ENCODE measurements at regions not wholly inside any gene's neighbourhood (a gene's known extent, or its start where the extent isn't known, plus 50 kb on each side); places are given as distances from the start of the nearest gene placed in this dataset.

GRCh38 chr17:77619326-77619725, 339.2 kb upstream of the TNRC6C start:
- TF ChIP-seq CTCF (IDR thresholded peaks at IDR 0.05; ENCODE audit: insufficient read depth, low read length, poor library complexity, severe bottlenecking) (no peak), EZH2phosphoT487 (conservative IDR thresholded peaks at IDR 0.05; ENCODE audit: low read length) (no peak)
